ENCODE measurements at regions not wholly inside any gene's neighbourhood (a gene's known extent, or its start where the extent isn't known, plus 50 kb on each side); places are given as distances from the start of the nearest gene placed in this dataset.

DNA sequence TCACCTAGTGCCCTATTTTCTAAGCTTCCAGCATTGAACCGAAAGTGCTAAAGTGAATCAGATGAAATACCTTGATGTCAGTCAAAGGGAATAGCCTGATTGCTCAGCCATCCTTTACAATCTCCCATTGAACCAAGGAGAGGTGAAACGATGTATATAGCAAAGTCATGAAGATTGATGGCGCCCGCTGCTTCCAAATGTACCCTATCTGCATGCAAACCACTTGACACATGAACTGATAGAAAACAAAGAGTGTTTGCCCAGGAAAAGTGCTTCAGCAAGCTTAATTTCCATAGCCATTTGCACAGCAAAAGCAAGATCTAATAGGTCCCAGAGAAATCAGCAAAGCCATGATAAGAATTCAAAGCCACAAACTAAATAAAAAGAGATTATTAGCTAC lies 624.9 kb upstream of the PCDH9 start:
- no peak overlapping the region for H2BK15ac ChIP-seq (ENCODE audit: low read length)
- no peak overlapping the region for H3K9ac ChIP-seq (replicated peaks in 1 of 4; ENCODE audit: extremely low read depth in 1 of 4, low read depth in 3 of 4, low read length in 3 of 4)
- H3K23ac ChIP-seq (ENCODE audit: insufficient read length), result no peak overlapping the region
- H3K27me3 ChIP-seq (replicated peaks in 1 of 4; ENCODE audit: control insufficient read depth in 3 of 4, extremely low read depth in 1 of 4, insufficient read depth in 3 of 4, low read length in 3 of 4), result no peaks in the 10 kb centered on the region
- no peak overlapping the region for H3K27ac ChIP-seq (ENCODE audit: low read depth, low read length)
- FAIRE-seq (no peak), DNase-seq (ENCODE audit: low read depth in 1 of 2, low spot score in 2 of 2) (no peak)
- H3K23me2 ChIP-seq (ENCODE audit: low read depth, low read length), result no peaks in the 10 kb centered on the region
- H3K4me2 ChIP-seq (ENCODE audit: insufficient read depth in 1 of 2, low read depth in 2 of 2, low read length in 2 of 2), result no peak overlapping the region
- no peak overlapping the region for H2BK120ac ChIP-seq (replicated peaks; ENCODE audit: low read depth, low read length)
- no peak overlapping the region for H3K18ac ChIP-seq (ENCODE audit: extremely low read depth, low read length)
- no peaks in the 10 kb centered on the region for H3K79me2 ChIP-seq (ENCODE audit: control insufficient read depth in 1 of 2, insufficient read depth in 2 of 2, low read length in 2 of 2)
- no peak overlapping the region for H3K4me3 ChIP-seq (ENCODE audit: extremely low read depth in 1 of 4, insufficient read depth in 2 of 4, low read depth in 3 of 4, low read length in 4 of 4)
- H3K14ac ChIP-seq (ENCODE audit: insufficient read length), result no peak overlapping the region
- H2AK5ac ChIP-seq (ENCODE audit: low read depth, low read length), result no peak overlapping the region
- H4K91ac ChIP-seq (replicated peaks; ENCODE audit: insufficient read length, low read length), result no peak overlapping the region
- no peak overlapping the region for H4K5ac ChIP-seq (ENCODE audit: insufficient read length, low read depth, low read length)
- H2BK5ac ChIP-seq (ENCODE audit: low read depth, low read length), result no peak overlapping the region
- TF ChIP-seq TCF12 (IDR thresholded peaks at IDR 0.05; ENCODE audit: low read depth, low read length), result no peak
- TF ChIP-seq MAX (IDR thresholded peaks at IDR 0.05), result no peak
- TF ChIP-seq NRF1 (IDR thresholded peaks at IDR 0.05; ENCODE audit: low read depth, low read length), result no peak
- H2BK20ac ChIP-seq (ENCODE audit: low read length), result no peak overlapping the region
- no peak overlapping the region for H2AFZ ChIP-seq (ENCODE audit: low read length)
- POLR2A ChIA-PET (ENCODE audit: partially characterized antibody), result no interaction called here
- H2BK12ac ChIP-seq (ENCODE audit: low read depth, low read length), result no peak overlapping the region
- H3K79me1 ChIP-seq (ENCODE audit: low read depth, low read length), result no peaks in the 10 kb centered on the region
- no peaks in the 10 kb centered on the region for H4K20me1 ChIP-seq (replicated peaks in 1 of 2; ENCODE audit: control insufficient read depth in 1 of 2, insufficient read depth in 2 of 2, low read length in 2 of 2)
- CTCF ChIA-PET (ENCODE audit: partially characterized antibody), result interaction anchor here (1.4 kb wide), 1 partner anchor 14 kb away, joined by 3 read pairs; no protein-coding TSS in a partner anchor
- H3K4ac ChIP-seq (replicated peaks; ENCODE audit: insufficient read length, low read depth, low read length), result no peak overlapping the region
- WGBS, 2 experiments (ENCODE audit: extremely low coverage in 1 of 2, insufficient coverage in 1 of 2, insufficient read length in 1 of 2, insufficient replicate concordance in 2 of 2, low coverage in 1 of 2, low lambda C conversion rate in 2 of 2, missing lambda C conversion rate in 1 of 2), result 87% methylated on average over 4 of the region's 4 CpGs; no CpG with 5 or more reads in 1 of the 2 experiments
- peaks cover 2 to 3% (median 2%) of the 10 kb centered on the region in 4 experiments; a peak in 5 of 7 replicates for H3K4me1 ChIP-seq (replicated peaks in 1 of 4; ENCODE audit: control insufficient read depth in 3 of 4, insufficient read depth in 4 of 4, low read length in 3 of 4)
- no peaks in the 10 kb centered on the region for H3K9me3 ChIP-seq (ENCODE audit: insufficient read depth in 2 of 2, low read depth in 1 of 2, low read length in 1 of 2)
- H4K8ac ChIP-seq (ENCODE audit: extremely low read depth, insufficient read depth, low read length), result no peak overlapping the region
- no peak overlapping the region for H3K56ac ChIP-seq (replicated peaks; ENCODE audit: insufficient read length, low read depth, low read length)
- H3K36me3 ChIP-seq (ENCODE audit: control insufficient read depth in 2 of 4, insufficient read depth in 4 of 4, low read length in 3 of 4), result no peaks in the 10 kb centered on the region

Data from H1 (cell line).